SH-SY5Y (cell line): ENCODE measurements at regions not wholly inside any gene's neighbourhood (a gene's known extent, or its start where the extent isn't known, plus 50 kb on each side); places are given as distances from the start of the nearest gene placed in this dataset.

Experiments
- GATA2 ChIP-seq: IDR thresholded peaks from 2 replicates; pipeline ENCODE4 v1.6.1; 2011; ENCODE audit warnings: mild to moderate bottlenecking, low read depth, low read length
- GATA3 ChIP-seq: IDR thresholded peaks from 2 replicates; pipeline ENCODE4 v1.6.1; 2011; ENCODE audit warnings: low read depth, mild to moderate bottlenecking, low read length, moderate library complexity

DNA sequence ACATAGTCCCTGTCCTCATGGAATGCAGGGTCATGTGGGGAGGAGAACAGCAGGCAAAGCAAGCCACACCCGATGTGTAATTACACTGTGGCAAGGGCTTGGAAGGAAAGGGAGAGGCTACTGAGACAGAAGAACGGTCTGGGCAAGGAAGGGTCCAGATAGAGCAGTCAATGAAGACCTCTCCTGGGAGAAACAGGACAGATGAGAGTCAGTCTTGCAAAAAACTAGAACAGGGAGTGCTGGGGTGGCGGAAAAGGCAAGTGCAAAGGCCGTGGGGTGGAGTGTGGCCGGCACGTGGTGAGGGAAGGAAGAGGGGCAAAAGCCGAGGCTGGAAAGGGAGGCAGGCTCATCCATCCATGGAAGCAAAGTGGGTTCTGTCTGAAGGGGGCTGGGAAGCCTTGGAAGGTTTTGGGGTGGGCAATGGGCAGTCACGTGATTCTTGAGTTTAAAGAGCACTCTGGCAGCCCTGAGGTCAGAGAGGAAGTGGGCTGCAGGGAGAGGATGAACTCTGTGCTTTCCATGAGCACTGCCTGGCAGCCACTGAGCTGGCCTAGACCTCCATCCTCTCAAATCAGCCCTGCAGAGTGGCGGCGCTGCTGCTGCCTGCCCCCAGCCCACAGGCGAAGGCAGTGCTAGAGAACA is 182.2 kb downstream of the INHBB start:
- TF ChIP-seq GATA2 = no peak
- no peak for TF ChIP-seq GATA3
